ENCODE measurements at regions not wholly inside any gene's neighbourhood (a gene's known extent, or its start where the extent isn't known, plus 50 kb on each side); places are given as distances from the start of the nearest gene placed in this dataset.
"Not testable (repeated sequence)": the region's sequence is repeated elsewhere in the genome, so short reads cannot be mapped to it uniquely, and the experiment has no call there.

DNA sequence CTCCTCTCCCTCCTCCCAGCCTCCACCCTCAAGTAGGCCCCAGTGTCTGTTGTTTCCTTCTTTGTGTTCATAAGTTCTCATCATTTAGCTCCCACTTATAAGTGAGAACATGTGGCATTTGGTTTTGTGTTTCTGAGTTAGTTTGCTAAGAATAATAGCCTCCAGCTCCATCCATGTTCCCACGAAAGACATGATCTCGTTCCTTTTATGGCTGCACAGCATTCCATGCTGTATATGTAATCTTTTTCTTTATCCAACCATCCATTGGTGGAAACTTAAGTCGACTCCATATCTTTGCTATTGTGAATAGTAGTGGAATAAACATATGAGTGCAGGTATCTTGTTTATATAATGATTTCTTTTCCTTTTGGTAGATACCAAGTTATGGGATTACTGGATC lies 405.0 kb upstream of the RPS6KA3 start:
- not testable (repeated sequence) for TF ChIP-seq ZFX (IDR thresholded peaks at IDR 0.05)
- TF ChIP-seq, protein P1, sequence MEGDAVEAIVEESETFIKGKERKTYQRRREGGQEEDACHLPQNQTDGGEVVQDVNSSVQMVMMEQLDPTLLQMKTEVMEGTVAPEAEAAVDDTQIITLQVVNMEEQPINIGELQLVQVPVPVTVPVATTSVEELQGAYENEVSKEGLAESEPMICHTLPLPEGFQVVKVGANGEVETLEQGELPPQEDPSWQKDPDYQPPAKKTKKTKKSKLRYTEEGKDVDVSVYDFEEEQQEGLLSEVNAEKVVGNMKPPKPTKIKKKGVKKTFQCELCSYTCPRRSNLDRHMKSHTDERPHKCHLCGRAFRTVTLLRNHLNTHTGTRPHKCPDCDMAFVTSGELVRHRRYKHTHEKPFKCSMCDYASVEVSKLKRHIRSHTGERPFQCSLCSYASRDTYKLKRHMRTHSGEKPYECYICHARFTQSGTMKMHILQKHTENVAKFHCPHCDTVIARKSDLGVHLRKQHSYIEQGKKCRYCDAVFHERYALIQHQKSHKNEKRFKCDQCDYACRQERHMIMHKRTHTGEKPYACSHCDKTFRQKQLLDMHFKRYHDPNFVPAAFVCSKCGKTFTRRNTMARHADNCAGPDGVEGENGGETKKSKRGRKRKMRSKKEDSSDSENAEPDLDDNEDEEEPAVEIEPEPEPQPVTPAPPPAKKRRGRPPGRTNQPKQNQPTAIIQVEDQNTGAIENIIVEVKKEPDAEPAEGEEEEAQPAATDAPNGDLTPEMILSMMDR (conservative IDR thresholded peaks at IDR 0.05), result not testable (repeated sequence)
